ENCODE measurements at regions not wholly inside any gene's neighbourhood (a gene's known extent, or its start where the extent isn't known, plus 50 kb on each side); places are given as distances from the start of the nearest gene placed in this dataset.

- H3K9me3 ChIP-seq (ENCODE audit: control insufficient read depth, low read depth, low read length) = no peaks in the 10 kb centered on the region
- H4K20me1 ChIP-seq (ENCODE audit: control insufficient read depth, insufficient read depth, insufficient read length) = no peaks in the 10 kb centered on the region
- H3K27ac ChIP-seq (ENCODE audit: insufficient read length, low read depth, low read length) = no peak overlapping the region
- H3K4me1 Mint-ChIP-seq = peaks cover 0 to 4% of the 10 kb centered on the region in 2 experiments; a peak in 2 of 4 replicates
- H4K8ac ChIP-seq (replicated peaks; ENCODE audit: insufficient read length, low read depth, low read length) = no peak overlapping the region
- no CpG with 5 or more reads among the region's 3 CpGs for WGBS (ENCODE audit: extremely low coverage, insufficient read length, low lambda C conversion rate)
- H3K27me3 ChIP-seq (ENCODE audit: insufficient read depth, low read length) = no peaks in the 10 kb centered on the region
- H4K91ac ChIP-seq (ENCODE audit: insufficient read length, low read depth, low read length) = no peak overlapping the region
- no peak overlapping the region for H3K23ac ChIP-seq (ENCODE audit: insufficient read length, low read depth, low read length)
- no peaks in the 10 kb centered on the region for H3K36me3 Mint-ChIP-seq (ENCODE audit: insufficient read depth in 1 of 3, low read depth in 3 of 3)
- H2BK20ac ChIP-seq (ENCODE audit: low read depth, low read length, poor library complexity, severe bottlenecking) = no peak overlapping the region
- no peak overlapping the region for H3K18ac ChIP-seq (ENCODE audit: insufficient read length, low read depth, low read length)
- no peaks in the 10 kb centered on the region for H3K23me2 ChIP-seq (ENCODE audit: insufficient read length, low read depth, low read length, poor library complexity, severe bottlenecking)
- H2BK5ac ChIP-seq (ENCODE audit: insufficient read length, low read length) = no peak overlapping the region
- no peak overlapping the region for H3K56ac ChIP-seq (ENCODE audit: insufficient read length, low read depth, low read length)
- H3K4ac ChIP-seq (ENCODE audit: low read depth, low read length) = no peak overlapping the region
- no peaks in the 10 kb centered on the region for H3K79me2 ChIP-seq (ENCODE audit: insufficient read depth, low read length)
- H3T11ph ChIP-seq (ENCODE audit: low read length) = no peak overlapping the region
- no peaks in the 10 kb centered on the region for H3K9me3 Mint-ChIP-seq
- no peak for DNase-seq
- no peak overlapping the region for H2BK15ac ChIP-seq (ENCODE audit: low read depth, low read length)
- TF ChIP-seq CTCF (conservative IDR thresholded peaks at IDR 0.05) = peak; percentile 67
- H4K5ac ChIP-seq (ENCODE audit: insufficient read length, low read depth, low read length) = no peak overlapping the region
- H3K4me1 ChIP-seq (ENCODE audit: insufficient read depth, low read length) = no peaks in the 10 kb centered on the region
- H2BK12ac ChIP-seq (ENCODE audit: insufficient read length, low read depth, low read length) = no peak overlapping the region
- H3K79me1 ChIP-seq (ENCODE audit: insufficient read depth, low read depth, low read length, poor library complexity, severe bottlenecking) = no peaks in the 10 kb centered on the region
- H3K27me3 Mint-ChIP-seq (ENCODE audit: low read depth) = no peaks in the 10 kb centered on the region
- no peak overlapping the region for H2AK5ac ChIP-seq (ENCODE audit: insufficient read length, low read length)
- H2AFZ ChIP-seq (ENCODE audit: low read length) = no peak overlapping the region
- no peak overlapping the region for H2BK120ac ChIP-seq (ENCODE audit: low read depth, low read length, poor library complexity, severe bottlenecking)
- no peak overlapping the region for H3K27ac Mint-ChIP-seq
- H3K4me2 ChIP-seq (ENCODE audit: insufficient read depth, insufficient read length, low read length) = no peak overlapping the region
- H3K14ac ChIP-seq (ENCODE audit: insufficient read depth, low read length) = no peak overlapping the region
- H3K9ac ChIP-seq (ENCODE audit: extremely low read depth, insufficient read length, low read length) = no peak overlapping the region
- H3K4me3 Mint-ChIP-seq = no peak overlapping the region
These were observed 55.7 kb upstream of the FERMT1 start for GRCh38 chr20:6178537-6178936.

Measured in H9 (cell line).